GM12891 (cell line): ENCODE measurements at regions not wholly inside any gene's neighbourhood (a gene's known extent, or its start where the extent isn't known, plus 50 kb on each side); places are given as distances from the start of the nearest gene placed in this dataset.

Experiments
- PAX5 ChIP-seq: IDR thresholded peaks from 2 replicates; pipeline ENCODE4 v1.6.1; 2011; ENCODE audit warnings: low read length, moderate library complexity, mild to moderate bottlenecking; ENCODE audit not compliant: insufficient read depth, severe bottlenecking
- POLR2A ChIP-seq: IDR thresholded peaks from 2 replicates; pipeline ENCODE4 v1.6.1; 2011; ENCODE audit warnings: low read depth, low read length, control low read depth
- POLR2AphosphoS5 ChIP-seq: IDR thresholded peaks from 2 replicates; pipeline ENCODE4 v1.6.1; 2011; ENCODE audit warnings: low read depth, low read length, control low read depth
- SPI1 ChIP-seq: IDR thresholded peaks from 2 replicates; pipeline ENCODE4 v1.6.1; 2011; ENCODE audit warnings: low read depth, low read length, control low read depth
- TAF1 ChIP-seq: IDR thresholded peaks from 2 replicates; pipeline ENCODE4 v1.6.1; 2011; ENCODE audit warnings: low read depth, low read length, control low read depth

DNA sequence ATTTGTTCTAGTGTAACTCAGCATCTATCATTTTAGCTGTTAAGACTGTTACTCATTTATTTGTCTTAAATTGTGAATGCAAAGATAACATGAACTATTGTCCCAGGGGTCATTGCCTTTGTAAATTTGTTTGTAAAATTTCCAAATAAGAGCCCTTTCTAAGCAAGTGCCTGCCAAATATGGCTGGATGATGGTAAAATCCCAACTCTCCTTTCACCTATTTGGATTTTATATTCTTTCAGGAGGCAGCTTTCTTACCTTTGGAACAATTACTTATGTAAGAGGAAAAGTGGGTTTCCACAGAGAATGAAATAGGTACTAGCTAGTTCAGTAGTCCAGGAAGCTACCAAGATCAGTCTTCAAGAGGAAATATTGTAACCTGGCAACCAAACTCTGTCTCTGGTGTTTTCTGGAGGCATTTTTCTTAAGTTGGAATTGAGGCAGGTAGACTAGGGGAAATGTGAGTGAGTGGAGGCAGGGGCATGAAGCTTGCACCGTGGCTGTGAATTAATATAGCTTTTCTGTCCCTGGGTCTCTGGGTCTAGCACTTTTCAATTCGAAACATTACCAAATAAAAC lies 88.5 kb upstream of the XIST start:
- TF ChIP-seq POLR2A, result no peak
- no peak for TF ChIP-seq TAF1
- no peak for TF ChIP-seq POLR2AphosphoS5
- no peak for TF ChIP-seq SPI1
- TF ChIP-seq PAX5, result no peak
